ENCODE measurements at regions not wholly inside any gene's neighbourhood (a gene's known extent, or its start where the extent isn't known, plus 50 kb on each side); places are given as distances from the start of the nearest gene placed in this dataset.

- no peak for ATAC-seq
- DNase-seq = no peak
- H3K27ac ChIP-seq (ENCODE audit: low read length) = no peak overlapping the region
- no peaks in the 10 kb centered on the region for H3K4me1 ChIP-seq (ENCODE audit: control insufficient read depth, insufficient read depth, low read length)
- no peaks in the 10 kb centered on the region for H3K27me3 ChIP-seq (ENCODE audit: control insufficient read depth, insufficient read depth)
- WGBS = 96% methylated on average over 2 of the region's 2 CpGs
- intact Hi-C loops (cut with DNase I) = no loop called here
- no peak overlapping the region for H3K4me3 ChIP-seq (ENCODE audit: low read length)
- no peaks in the 10 kb centered on the region for H3K9me3 ChIP-seq (ENCODE audit: control insufficient read depth, low read length)
Observed at GRCh38 chr1:208763971-208764370, 519.8 kb upstream of the PLXNA2 start.

DNA sequence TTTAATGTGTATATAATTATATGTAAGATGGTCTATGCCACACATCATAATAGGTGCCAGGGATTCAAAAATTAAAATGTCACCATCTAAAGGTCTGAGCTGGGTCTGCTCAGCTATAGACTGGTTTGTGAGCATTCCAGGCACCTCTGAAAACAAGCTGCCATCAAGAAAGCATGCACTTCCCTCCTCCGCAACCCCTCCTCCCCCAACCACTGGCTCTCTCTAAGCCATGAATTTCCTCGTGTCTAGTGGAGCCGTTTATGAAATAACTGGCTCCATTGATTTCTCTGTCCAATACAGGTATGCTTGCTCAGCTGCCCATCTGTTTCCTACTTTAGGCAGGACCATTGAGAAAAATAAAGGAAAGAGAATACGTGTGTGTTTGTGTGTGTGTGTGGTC is 522.6 kb upstream of the PLXNA2 start:
- no peak overlapping the region for H3K27ac ChIP-seq (ENCODE audit: low read length)
- no peaks in the 10 kb centered on the region for H3K9me3 ChIP-seq (ENCODE audit: control insufficient read depth, low read length)
- no peaks in the 10 kb centered on the region for H3K27me3 ChIP-seq (ENCODE audit: control insufficient read depth, insufficient read depth)
- DNase-seq (no peak), ATAC-seq (no peak)
- no peak overlapping the region for H3K4me3 ChIP-seq (ENCODE audit: low read length)
- H3K4me1 ChIP-seq (ENCODE audit: control insufficient read depth, insufficient read depth, low read length) = no peaks in the 10 kb centered on the region
- WGBS = 78% methylated on average over 4 of the region's 4 CpGs
- intact Hi-C loops (cut with DNase I) = no loop called here

GRCh38 chr1:208767816-208768215 is 523.6 kb upstream of the PLXNA2 start:
- Histone ChIP-seq H3K27me3 (ENCODE audit: control insufficient read depth, insufficient read depth) (no peaks in the 10 kb centered on the region), H3K4me3 (ENCODE audit: low read length) (no peak overlapping the region), H3K27ac (ENCODE audit: low read length) (no peak overlapping the region), H3K9me3 (ENCODE audit: control insufficient read depth, low read length) (no peaks in the 10 kb centered on the region), H3K4me1 (ENCODE audit: control insufficient read depth, insufficient read depth, low read length) (no peaks in the 10 kb centered on the region)
- ATAC-seq (no peak), DNase-seq (no peak)
- WGBS = 79% methylated on average over 3 of the region's 3 CpGs
- intact Hi-C loops (cut with DNase I) = no loop called here

- intact Hi-C loops (cut with DNase I) = no loop called here
- Histone ChIP-seq H3K4me3 (ENCODE audit: low read length) (no peak overlapping the region), H3K27ac (ENCODE audit: low read length) (no peak overlapping the region), H3K27me3 (ENCODE audit: control insufficient read depth, insufficient read depth) (no peaks in the 10 kb centered on the region), H3K4me1 (ENCODE audit: control insufficient read depth, insufficient read depth, low read length) (no peaks in the 10 kb centered on the region), H3K9me3 (ENCODE audit: control insufficient read depth, low read length) (no peaks in the 10 kb centered on the region)
- WGBS = 59% methylated on average over 4 of the region's 4 CpGs
- ATAC-seq (no peak), DNase-seq (no peak)
Observed at GRCh38 chr1:208772891-208773290, 528.7 kb upstream of the PLXNA2 start.

DNA sequence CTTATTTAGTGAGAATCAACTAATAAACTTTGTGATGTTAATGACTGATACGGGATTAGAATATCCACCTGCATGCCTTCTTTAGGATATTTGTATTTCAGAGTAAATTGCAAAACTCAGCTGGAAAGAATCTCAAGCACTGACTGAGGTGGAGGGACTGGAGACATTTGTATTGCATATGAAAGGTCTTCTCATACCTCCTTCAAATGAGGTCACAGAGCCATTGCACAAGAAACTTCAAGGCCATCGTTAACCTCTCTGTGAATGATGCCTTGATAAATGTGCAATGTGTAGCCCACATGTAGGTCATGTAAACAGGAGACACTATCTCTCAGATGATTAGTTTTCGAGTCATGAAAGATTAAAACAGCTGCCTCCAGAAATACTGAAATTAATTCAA is 531.7 kb upstream of the PLXNA2 start:
- Histone ChIP-seq H3K27me3 (ENCODE audit: control insufficient read depth, insufficient read depth) (no peaks in the 10 kb centered on the region), H3K27ac (ENCODE audit: low read length) (no peak overlapping the region), H3K4me3 (ENCODE audit: low read length) (no peak overlapping the region), H3K9me3 (ENCODE audit: control insufficient read depth, low read length) (no peaks in the 10 kb centered on the region), H3K4me1 (ENCODE audit: control insufficient read depth, insufficient read depth, low read length) (no peaks in the 10 kb centered on the region)
- ATAC-seq = no peak
- 79% methylated on average over 3 of the region's 3 CpGs for WGBS
- DNase-seq = no peak
- intact Hi-C loops (cut with DNase I) = no loop called here

DNA sequence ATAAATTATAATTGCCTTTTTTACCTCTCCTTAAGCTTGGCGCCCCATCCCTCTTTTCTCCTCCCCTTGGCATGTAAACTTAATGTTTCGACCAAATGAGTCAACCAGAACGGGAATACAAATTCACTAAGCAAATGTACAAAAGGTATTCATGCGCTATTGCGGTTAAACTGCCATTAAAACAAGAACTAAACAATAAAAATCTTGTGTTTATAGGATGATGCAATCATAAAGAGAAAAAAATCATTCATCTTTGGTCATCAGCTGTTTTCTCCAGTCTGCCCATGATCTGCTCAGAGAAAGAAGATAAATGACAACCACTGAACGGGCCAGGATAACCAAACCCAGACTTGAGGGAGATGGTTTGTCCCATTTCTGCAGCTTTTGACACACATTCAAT is 534.2 kb upstream of the PLXNA2 start:
- Histone ChIP-seq H3K9me3 (ENCODE audit: control insufficient read depth, low read length) (no peaks in the 10 kb centered on the region), H3K4me1 (ENCODE audit: control insufficient read depth, insufficient read depth, low read length) (no peaks in the 10 kb centered on the region), H3K27me3 (ENCODE audit: control insufficient read depth, insufficient read depth) (no peaks in the 10 kb centered on the region), H3K27ac (ENCODE audit: low read length) (no peak overlapping the region), H3K4me3 (ENCODE audit: low read length) (no peak overlapping the region)
- DNase-seq (no peak), ATAC-seq (no peak)
- WGBS = 92% methylated on average over 6 of the region's 6 CpGs
- intact Hi-C loops (cut with DNase I) = no loop called here

- 68% methylated on average over 3 of the region's 3 CpGs for WGBS
- no peaks in the 10 kb centered on the region for H3K4me1 ChIP-seq (ENCODE audit: control insufficient read depth, insufficient read depth, low read length)
- no peaks in the 10 kb centered on the region for H3K27me3 ChIP-seq (ENCODE audit: control insufficient read depth, insufficient read depth)
- ATAC-seq (no peak), DNase-seq (no peak)
- no peak overlapping the region for H3K4me3 ChIP-seq (ENCODE audit: low read length)
- intact Hi-C loops (cut with DNase I) = no loop called here
- no peak overlapping the region for H3K27ac ChIP-seq (ENCODE audit: low read length)
- no peaks in the 10 kb centered on the region for H3K9me3 ChIP-seq (ENCODE audit: control insufficient read depth, low read length)
Observed at GRCh38 chr1:208781391-208782045, 537.3 kb upstream of the PLXNA2 start.

DNA sequence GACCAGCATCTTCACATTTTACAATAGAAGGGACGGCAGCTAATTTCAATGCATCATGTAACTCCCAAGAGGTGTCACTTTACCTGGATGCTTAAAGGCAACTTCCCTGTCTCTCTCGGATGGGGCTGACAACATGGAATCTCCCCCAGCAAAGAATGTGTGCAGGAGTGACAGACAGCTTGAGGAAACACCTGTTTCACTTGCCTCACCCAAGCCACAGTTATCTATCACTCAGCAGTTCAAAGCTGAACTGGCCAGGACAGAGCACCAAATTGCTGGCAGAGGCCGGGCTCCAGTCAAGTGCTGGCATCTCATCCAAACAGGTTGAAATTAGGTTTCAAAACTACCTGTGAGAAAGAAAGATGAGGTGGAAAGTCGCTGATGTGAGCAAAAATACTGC is 538.0 kb upstream of the PLXNA2 start:
- DNase-seq (no peak), ATAC-seq (no peak)
- no peak overlapping the region for H3K4me3 ChIP-seq (ENCODE audit: low read length)
- H3K4me1 ChIP-seq (ENCODE audit: control insufficient read depth, insufficient read depth, low read length) = no peaks in the 10 kb centered on the region
- H3K9me3 ChIP-seq (ENCODE audit: control insufficient read depth, low read length) = no peaks in the 10 kb centered on the region
- WGBS = 72% methylated on average over 4 of the region's 4 CpGs
- intact Hi-C loops (cut with DNase I) = no loop called here
- H3K27ac ChIP-seq (ENCODE audit: low read length) = no peak overlapping the region
- no peaks in the 10 kb centered on the region for H3K27me3 ChIP-seq (ENCODE audit: control insufficient read depth, insufficient read depth)

DNA sequence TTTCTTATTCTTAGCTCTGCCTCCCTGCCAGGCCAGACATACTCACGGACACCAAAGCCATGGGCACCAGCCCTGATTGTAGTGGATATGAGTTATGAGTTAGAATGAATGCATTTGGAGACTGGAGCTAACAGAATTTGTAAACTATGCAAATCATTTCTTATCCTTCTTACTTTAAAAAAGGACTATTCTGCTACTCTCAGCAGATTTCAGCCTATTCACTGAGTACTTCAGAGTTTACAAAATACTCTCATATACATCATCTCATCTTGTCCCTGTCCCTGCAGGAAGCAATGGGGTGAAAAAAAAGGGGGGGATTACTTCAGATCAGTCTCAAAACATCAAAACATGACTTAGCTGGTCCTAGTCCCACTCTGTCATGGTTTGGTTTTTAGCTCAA is 541.4 kb upstream of the PLXNA2 start:
- intact Hi-C loops (cut with DNase I) = no loop called here
- DNase-seq = no peak

DNA sequence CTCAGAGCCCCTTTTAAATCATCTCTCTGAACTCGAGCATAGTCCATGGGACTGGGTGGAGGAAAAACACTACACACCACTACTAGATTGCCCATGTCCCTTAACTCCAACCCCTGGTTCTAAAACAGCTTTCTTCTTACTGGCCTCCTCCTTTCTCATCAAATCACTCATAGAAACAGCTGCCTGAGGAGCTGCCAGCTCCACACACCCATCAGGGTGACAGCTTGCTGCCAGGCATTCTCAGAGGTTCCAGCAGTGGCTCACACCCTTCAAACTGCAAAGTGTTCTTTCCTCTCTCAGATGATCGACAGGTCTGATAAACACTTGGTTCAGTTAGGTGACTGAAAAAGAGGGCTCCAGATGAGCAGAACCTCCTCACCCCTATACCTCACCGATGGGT is 543.0 kb upstream of the PLXNA2 start:
- H3K27ac ChIP-seq (ENCODE audit: low read length) = no peak overlapping the region
- no peaks in the 10 kb centered on the region for H3K27me3 ChIP-seq (ENCODE audit: control insufficient read depth, insufficient read depth)
- no peak for ATAC-seq
- intact Hi-C loops (cut with DNase I) = no loop called here
- whole genome bisulfite sequencing = 64% methylated on average over 3 of the region's 3 CpGs
- H3K4me3 ChIP-seq (ENCODE audit: low read length) = no peak overlapping the region
- H3K9me3 ChIP-seq (ENCODE audit: control insufficient read depth, low read length) = no peaks in the 10 kb centered on the region
- no peaks in the 10 kb centered on the region for H3K4me1 ChIP-seq (ENCODE audit: control insufficient read depth, insufficient read depth, low read length)
- no peak for DNase-seq

More for the DNA sequence above, 541.4 kb upstream of the PLXNA2 start:
- ATAC-seq = no peak
- Histone ChIP-seq H3K9me3 (ENCODE audit: control insufficient read depth, low read length) (no peaks in the 10 kb centered on the region), H3K4me3 (ENCODE audit: low read length) (no peak overlapping the region), H3K27ac (ENCODE audit: low read length) (no peak overlapping the region), H3K27me3 (ENCODE audit: control insufficient read depth, insufficient read depth) (no peaks in the 10 kb centered on the region), H3K4me1 (ENCODE audit: control insufficient read depth, insufficient read depth, low read length) (no peaks in the 10 kb centered on the region)
- WGBS = 86% methylated on average over 1 of the region's 1 CpG

- no peak for ATAC-seq
Observed at GRCh38 chr1:208788013-208788540, 543.9 kb upstream of the PLXNA2 start.

DNA sequence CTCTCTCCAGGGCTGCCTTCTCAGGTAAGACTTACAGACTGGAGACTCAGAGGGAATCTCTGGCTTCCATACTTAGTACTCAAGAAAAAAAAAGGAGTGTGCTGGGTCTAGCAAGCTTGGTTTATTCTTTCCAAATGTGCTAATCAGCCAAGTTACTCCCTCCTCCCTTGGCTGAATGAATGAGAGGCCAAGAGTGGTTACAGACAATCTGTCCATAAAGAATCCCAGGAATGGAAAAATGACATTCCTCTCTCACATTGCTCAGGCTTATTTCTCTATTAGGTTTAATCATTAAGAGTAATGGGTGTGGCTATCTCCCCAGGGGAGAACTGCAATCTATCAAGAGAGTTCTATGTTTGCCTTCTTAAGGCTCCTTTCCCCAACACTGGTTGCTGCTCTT is 547.3 kb upstream of the PLXNA2 start:
- intact Hi-C loops (cut with DNase I) = no loop called here
- no peak overlapping the region for H3K27ac ChIP-seq (ENCODE audit: low read length)
- ATAC-seq = no peak

More at GRCh38 chr1:208788013-208788540, 543.9 kb upstream of the PLXNA2 start:
- no peaks in the 10 kb centered on the region for H3K9me3 ChIP-seq (ENCODE audit: control insufficient read depth, low read length)
- H3K27ac ChIP-seq (ENCODE audit: low read length) = no peak overlapping the region
- H3K4me1 ChIP-seq (ENCODE audit: control insufficient read depth, insufficient read depth, low read length) = no peaks in the 10 kb centered on the region
- intact Hi-C loops (cut with DNase I) = no loop called here
- DNase-seq = no peak
- WGBS = 71% methylated on average over 1 of the region's 1 CpG
- H3K4me3 ChIP-seq (ENCODE audit: low read length) = no peak overlapping the region
- H3K27me3 ChIP-seq (ENCODE audit: control insufficient read depth, insufficient read depth) = no peaks in the 10 kb centered on the region

More for the DNA sequence above, 547.3 kb upstream of the PLXNA2 start:
- Histone ChIP-seq H3K4me1 (ENCODE audit: control insufficient read depth, insufficient read depth, low read length) (no peaks in the 10 kb centered on the region), H3K27me3 (ENCODE audit: control insufficient read depth, insufficient read depth) (no peaks in the 10 kb centered on the region), H3K9me3 (ENCODE audit: control insufficient read depth, low read length) (no peaks in the 10 kb centered on the region), H3K4me3 (ENCODE audit: low read length) (no peak overlapping the region)
- DNase-seq = no peak
